Spleen (tissue), 7 donors: ENCODE measurements at regions not wholly inside any gene's neighbourhood (a gene's known extent, or its start where the extent isn't known, plus 50 kb on each side); places are given as distances from the start of the nearest gene placed in this dataset.

Experiments
- POLR2A ChIP-seq, 3 donors: fragments of 450-650 bp; IDR thresholded peaks; one replicate each; pipeline ENCODE4 v1.5.1; 2017; ENCODE audit warnings: antibody characterized with exemption in 3 of 3, mild to moderate bottlenecking in 1 of 3
- POLR2AphosphoS5 ChIP-seq, 3 donors: sonication (generic); formaldehyde crosslinking; IDR thresholded peaks; one replicate each; pipeline ENCODE4 v1.5.1; 2017; ENCODE audit warnings: antibody characterized with exemption in 3 of 3
- TF ChIP-seq, protein P1 (sequence below), 11 experiments: fragments of 200-600 bp in 7 of 11; fragments of 450-650 bp in 4 of 11; sonication (generic) in 4 of 11; IDR thresholded peaks in 8 of 11; conservative IDR thresholded peaks in 3 of 11; 1 replicate in 7 of 11; 2 replicates in 4 of 11; pipeline versions ENCODE4 v1.4.0 to v1.8.0; 2016 to 2021; ENCODE audit warnings: antibody characterized with exemption in 11 of 11, inconsistent platforms in 4 of 11, mild to moderate bottlenecking in 1 of 11
- donor health status: DM: no; HTN: no; CAD: no; lungs with moderate emphysema.
- donor health status: DM: no; HTN: no; CAD: no.
- donor health status: DM: no; HTN: no; CAD: no.

DNA sequence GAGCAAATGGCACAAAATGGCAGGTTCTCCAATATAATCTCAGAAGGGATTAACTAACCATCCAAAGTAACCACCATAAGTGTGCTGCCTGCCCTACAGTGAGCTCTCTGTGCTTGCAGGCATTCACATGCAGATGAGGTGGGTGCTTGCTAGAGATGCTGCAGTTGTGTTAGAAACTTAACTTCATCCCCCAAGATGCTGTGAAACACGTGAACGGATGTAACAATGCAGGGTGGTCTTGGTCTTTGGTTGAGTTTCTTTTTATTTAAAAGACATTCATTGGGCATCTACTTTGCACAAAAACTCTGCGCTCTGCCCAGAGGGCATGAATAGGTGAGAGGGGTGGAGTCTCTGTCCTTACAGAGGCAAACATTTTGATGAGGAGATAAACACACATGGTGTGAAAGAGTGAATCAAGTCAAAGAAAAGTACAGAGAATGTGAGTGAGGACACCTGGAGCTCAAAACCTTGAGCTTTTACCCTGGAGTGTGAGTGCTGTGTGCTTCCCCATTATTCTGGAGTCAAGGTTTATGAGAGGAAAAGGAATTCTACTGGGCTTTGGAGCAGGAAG, 143.9 kb upstream of the DAP start:
- TF ChIP-seq, protein P1, sequence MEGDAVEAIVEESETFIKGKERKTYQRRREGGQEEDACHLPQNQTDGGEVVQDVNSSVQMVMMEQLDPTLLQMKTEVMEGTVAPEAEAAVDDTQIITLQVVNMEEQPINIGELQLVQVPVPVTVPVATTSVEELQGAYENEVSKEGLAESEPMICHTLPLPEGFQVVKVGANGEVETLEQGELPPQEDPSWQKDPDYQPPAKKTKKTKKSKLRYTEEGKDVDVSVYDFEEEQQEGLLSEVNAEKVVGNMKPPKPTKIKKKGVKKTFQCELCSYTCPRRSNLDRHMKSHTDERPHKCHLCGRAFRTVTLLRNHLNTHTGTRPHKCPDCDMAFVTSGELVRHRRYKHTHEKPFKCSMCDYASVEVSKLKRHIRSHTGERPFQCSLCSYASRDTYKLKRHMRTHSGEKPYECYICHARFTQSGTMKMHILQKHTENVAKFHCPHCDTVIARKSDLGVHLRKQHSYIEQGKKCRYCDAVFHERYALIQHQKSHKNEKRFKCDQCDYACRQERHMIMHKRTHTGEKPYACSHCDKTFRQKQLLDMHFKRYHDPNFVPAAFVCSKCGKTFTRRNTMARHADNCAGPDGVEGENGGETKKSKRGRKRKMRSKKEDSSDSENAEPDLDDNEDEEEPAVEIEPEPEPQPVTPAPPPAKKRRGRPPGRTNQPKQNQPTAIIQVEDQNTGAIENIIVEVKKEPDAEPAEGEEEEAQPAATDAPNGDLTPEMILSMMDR (IDR thresholded peaks at IDR 0.05 in 8 of 11, conservative IDR thresholded peaks at IDR 0.05 in 3 of 11), result no peak
- TF ChIP-seq POLR2A (IDR thresholded peaks at IDR 0.05) (no peak), POLR2AphosphoS5 (IDR thresholded peaks at IDR 0.05) (no peak)
